ENCODE measurements at regions not wholly inside any gene's neighbourhood (a gene's known extent, or its start where the extent isn't known, plus 50 kb on each side); places are given as distances from the start of the nearest gene placed in this dataset.

DNA sequence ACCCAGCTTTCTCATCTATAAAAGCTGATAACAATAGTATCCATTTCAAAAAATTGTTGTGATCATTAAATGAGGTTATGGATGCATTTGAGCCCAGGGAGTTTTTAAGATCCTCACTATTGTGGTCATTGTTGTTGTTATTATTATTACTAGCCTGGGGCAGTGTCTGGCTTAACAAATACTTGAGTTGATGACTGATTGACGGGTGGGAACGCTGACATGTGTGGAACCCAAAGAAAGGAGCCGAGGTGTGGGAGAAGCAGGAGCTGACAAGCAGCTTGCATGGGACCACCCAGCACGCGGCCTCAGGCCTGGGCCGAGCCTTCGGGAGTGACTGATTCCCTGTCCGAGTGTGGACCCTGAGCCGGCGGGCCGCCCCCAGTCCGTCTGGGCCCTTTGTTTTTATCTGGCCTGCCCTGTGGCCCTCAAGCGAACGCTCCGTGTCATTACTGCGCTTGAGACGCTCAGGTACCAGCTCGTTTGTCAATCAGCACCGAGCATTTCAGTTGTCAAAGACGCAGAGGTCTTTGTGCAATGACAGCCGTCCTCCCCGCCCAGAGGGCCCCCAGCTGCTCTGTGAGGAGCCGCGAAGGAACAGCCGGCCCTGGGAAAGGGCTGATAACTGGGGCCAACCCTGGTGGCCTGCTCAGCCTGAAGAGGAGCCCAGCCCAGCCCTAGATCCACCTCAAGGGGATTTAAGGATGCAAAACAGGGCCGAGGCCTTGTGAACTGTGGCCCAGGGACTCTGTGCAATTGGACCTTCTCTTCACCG, 132.9 kb upstream of the FOXF1 start:
- no peak for DNase-seq

DNA sequence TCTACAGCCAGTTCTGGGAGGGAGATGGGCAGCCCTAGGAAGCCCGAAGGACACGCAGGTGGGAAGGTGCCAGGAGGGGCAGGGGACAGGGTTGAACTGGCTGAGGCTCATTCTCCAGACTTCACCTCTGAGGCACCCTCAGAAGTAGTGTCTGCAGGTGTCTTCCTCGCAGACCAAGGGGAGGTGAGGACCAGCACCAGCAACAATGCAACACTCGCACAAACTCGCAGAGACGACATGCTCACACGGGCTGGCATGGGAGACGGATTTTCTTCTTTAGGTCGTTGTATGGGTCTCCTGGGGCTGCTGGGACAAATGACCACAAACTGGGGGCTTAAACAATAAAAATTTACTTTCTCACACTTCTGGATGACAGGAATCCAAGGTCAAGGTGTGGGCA, 132.2 kb upstream of the FOXF1 start:
- DNase-seq: no peak

DNA sequence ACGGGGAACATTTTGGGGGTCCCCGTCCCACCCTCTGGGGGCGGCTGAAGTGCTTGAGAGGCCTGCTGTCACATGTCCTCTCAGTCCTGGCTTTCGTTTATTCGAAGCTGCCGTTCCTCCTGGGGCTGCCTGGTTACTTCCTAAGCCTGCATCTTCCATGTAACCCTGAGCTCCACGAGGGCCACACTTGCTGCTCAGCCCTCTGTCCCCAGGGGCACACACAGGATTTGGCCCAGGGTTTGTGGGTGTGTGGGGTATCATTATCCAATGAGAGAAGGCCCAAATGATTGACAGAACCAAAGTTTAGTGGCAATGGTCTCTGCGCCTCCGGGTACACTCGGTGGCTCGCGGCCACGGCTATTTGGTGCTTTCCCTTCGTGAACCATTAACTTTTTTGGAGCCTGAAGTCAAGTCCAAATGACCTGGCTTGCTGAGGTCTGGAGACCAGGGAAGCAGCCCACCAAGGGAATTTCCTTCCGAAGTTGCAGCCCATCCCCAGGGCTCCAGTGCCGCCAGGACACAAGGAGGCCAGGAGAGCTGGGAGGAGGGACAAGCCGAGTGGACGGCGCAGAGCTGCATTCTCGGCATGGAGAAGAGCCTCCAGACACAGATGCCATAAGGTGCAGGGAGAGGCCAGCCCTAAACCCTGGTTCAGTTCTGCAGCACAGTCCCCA, 131.4 kb upstream of the FOXF1 start:
- no peak for DNase-seq

DNA sequence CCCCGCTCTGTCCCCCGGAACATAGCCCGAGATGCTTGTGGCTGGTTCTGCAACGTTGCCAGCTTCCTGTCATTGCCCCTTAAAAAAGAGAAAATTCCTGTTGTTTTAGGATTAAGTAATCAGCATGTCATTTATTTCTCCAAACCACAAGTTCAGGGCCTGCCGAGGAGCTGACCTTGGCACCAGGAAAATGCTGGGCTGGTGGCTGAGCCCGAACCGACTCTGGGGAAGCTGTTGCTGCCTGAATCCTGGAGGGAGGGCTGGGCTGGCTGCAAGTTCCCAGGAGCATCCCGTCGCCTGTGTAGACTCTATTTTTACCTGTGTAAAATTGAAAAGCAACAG, 130.9 kb upstream of the FOXF1 start:
- DNase-seq: no peak

DNA sequence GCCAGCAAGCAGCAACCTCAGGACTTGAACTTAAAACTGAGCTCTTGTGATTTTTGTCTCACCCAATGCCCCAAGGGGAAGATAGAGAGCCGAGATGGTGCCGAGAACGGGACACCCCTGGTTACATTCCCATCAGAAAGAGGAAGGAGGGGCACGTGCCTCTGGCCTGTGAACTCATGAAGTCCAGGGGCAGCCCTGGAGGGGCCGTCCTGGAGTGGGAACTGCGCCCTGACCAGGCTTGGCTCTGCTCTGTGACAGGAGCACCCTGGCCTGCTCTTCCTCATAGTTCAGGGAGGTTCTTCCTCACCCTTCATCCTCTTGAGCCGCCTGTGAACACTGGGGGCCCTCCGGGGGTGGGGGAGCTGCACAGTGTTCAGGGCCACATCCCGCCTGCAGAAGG, 130.3 kb upstream of the FOXF1 start:
- no peak for DNase-seq

DNA sequence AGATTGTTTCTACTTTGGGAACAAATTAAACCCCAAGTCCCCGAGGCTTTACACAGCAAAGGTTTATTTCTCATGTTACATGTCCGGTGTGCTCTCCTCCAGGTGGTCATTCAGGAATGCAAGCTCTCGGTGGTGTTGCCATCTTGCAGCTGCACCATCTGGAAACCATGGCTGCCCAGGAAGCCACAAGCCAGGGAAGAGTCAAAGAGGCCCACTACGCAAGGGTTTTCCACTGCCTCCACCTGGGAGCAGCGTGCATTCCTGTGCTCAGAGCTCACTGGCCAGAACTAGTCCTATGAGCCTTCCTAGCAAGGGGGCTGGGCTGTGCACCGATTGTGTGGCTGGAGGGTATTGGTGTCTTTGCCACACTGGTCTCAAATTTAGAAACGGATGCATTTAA, 128.8 kb upstream of the FOXF1 start:
- no peak for DNase-seq

DNA sequence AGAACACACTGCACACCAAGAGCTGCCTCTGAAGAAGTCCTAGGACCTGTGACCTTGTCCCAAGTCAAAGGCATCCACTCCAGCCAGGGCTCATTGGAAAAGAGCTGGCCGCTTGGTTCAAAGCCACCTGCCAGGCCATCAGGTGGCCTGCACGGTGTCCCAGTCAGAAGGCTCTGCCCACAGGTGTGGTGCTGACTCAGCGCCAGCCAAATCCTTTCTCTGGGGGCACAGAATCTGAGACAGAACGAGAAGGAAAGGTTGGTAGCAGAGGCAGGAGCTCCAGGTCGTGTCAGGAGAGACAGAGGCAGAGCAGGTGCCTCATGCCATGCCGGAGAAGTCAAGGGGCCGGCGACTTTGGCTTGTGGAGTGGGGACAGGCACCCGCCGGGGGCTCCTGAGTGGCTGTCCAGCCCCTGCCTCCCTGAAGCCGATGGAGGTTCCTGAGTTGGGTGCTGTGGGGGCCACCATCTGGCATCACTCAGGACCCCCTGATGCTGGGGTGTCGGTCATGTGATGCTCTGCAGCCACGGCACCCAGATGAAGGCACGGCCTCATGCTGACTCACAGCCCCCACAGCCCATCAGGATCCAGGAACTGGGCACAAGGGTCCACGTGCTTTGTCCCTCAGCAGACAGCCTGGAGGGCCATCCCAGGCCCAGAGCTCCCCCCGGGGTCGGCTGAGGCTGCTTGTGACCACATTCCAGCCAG, 128.1 kb upstream of the FOXF1 start:
- DNase-seq: no peak

DNA sequence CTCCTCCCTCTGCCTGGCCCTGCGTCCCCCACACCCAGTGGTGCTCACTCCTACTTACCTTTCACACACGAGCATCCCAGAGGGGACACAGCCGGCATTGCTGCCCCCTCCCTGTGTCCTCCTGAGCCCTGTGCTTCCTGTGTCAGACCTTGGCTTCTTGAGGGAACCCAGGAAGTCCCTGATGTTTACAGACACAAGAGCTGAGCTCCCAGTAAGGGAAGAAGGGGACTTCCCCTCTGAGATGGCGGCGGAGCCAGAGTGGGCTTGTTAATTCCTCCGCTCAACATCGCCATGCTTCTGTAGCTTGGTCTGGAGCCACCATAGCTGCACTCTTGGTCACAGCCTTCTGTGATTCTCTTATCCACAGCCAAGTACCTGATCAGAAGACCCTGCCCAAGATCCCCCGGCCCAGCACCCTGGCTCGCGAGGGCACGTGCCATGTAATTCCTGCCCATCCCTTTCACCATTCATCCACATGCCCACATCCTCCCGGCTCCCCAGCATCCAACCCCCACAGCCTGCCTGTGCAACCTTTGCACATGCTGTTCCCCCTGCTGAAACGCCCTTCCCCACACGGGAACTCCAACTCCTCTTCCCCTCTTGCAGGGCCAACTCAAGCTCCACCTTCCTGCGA, 127.4 kb upstream of the FOXF1 start:
- no peak for DNase-seq

DNA sequence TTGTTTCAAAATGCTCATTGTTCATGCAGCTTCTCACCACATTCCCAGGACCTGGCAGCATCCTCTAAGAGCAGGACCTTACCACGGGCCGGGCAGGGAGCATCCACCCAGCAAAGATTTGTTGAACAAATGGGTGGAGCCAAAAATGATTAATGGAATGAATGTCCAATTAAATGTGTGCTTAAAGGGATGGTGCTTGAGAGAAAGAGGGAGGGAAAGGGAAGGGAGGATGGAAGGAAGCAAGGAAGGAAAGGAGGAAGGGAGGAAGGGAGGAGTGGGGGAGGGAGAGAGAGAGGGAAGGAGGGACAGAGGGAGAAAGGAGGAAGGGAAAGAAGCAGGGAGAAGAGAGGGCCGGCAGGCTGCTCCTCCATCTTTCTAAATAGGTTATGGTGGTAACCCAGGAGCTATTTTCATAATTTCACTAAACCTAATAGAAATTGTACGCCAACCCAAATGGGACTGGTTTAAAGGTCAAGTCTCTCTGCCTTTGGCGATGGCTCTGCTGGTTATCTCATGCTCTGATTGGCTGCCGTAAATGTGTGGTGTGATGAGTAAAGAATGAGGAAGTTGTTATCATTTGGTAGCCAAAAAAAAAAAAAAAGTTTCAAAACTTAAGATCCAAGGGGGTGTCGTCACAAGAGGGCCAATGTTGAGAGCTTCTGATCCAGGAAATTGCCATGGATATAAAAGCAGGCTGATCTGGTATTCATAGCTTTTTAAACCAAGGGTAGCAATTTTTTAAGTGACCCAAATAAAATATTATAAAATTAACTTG, 126.7 kb upstream of the FOXF1 start:
- DNase-seq: no peak

DNA sequence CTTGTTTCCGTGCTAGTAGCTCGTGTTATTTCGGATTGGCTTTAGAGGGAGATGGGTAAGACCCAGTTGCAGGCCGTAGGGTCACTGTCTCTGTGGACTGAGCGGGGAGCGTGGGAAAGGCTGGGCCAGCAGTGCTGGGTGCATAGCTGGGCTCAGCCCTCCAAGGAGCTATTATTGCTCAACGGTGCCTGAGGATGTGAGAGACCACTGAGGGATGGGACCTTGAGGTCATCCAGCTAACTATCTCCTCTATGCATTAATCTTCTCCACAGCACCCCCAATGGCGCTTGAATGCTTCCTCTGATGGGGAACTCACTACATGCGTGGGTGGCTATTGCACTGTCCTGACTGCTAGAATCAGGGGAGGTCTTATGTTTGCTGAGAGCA, 126.1 kb upstream of the FOXF1 start:
- no peak for DNase-seq

DNA sequence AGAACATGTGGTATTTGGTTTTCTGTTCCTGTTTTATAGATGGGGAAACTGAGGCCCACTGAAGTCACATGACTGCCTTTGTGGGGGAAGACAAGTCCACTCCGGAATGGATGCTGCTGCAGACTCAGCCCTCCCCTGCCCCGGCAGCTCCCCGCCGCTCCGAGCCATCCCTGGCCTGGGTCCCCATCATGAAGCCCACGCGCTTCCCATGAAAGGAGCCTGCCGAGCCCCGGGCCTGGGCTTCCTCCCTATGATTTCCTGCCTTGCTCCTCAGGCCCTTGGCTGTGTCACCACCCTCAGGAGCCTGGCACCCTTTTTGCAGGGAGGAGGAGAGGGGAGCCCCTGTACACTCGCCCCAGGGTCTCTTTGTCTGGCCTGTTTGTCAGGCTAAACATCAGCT, 125.3 kb upstream of the FOXF1 start:
- DNase-seq: no peak

DNA sequence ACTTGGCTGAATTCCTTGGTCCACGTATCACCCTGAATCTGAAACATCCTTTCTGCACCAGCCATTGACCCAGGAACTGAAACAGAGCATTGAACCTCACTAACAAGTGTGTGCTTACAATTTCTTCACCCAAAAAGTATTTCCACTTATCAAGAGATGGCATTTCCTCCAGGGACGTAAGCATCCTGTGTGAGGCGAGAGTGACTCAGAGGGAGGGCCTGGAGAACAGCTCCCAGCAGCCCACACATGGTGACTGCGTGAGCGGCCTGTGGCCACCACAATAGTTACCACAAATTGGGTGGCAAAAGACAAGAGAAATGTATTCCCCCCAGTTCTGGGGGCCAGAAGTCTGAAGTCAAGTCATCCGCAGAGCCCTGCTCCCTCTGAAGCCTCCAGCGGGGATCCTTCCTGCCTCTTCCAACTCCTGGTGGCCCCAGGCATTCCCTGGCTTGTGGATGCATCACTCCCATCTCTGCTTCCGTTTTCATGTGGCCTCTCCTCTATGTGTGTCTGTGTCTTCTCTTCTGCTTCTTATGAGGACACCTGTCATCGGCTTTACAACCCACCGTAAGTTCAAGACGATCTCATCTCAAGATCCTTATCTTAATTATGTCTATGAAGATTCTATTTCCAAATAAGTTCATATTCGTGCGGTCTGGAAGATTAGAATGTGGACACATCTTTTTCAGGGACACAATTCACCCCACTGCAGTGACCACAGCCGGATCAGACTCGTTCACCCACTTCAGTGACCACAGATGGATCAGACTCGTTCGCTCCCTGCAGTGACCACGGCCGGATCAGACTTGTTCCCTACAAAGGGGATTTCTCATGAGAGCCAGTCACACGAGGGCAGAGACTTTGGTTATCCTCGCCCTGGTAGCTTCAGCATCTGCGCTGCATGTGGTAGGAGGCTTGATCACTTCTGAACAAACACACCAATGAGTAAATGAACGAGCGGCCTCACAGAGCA, 122.6 kb upstream of the FOXF1 start:
- peak; percentile 34 for DNase-seq

DNA sequence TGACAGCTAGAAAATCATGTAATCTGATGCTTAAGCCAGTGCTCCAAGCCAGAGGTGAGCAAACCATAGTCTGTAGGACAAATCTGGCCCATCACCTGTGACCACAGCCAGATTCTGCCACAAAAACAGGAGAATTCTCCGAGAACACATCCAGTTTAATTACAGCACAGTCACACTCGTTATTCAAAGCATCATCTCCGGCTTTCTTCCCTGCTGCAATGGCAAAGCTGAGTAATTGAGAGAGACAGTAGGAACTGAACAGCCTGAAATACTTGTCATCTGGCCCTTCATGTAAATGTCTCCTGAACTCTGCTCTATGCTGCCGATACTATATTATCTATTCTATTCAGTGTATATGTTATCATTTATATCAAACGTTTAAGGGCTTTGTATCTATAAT, 121.4 kb upstream of the FOXF1 start:
- no peak for DNase-seq

DNA sequence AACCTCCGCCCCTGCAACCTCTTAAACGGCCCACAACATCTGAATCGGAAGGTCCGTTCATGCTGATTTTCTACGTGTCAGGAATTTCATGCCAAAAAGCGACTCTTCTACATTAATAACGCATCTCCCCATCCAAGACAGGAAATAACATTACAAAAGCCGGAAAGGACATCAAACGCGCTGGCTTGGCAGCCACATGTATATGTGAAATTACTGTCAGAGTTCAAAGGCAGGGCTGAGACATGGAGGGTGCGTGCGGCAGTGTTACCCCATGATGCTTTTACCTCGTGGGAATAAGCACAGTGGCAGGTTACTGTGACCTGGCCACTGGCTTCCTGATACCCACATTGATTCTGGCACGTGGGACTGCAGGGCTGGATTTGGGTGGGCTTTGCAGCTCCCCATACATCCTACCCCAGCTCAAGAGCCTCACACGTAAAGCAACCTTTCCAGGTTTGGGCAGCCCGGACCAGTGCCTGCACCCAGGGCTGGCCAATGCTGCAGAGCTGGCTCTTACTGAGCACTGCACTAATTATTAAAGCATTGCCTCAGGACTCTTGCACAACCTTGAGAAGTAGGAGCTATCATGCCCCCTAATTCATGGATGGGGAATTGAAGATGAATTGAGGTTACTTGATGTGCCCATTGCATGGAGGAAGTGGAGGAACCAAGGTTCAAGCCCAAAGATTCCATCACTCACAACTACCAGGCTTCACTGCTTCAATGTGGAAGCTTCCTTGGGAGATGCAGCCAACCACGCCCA, 120.6 kb upstream of the FOXF1 start:
- no peak for DNase-seq

DNA sequence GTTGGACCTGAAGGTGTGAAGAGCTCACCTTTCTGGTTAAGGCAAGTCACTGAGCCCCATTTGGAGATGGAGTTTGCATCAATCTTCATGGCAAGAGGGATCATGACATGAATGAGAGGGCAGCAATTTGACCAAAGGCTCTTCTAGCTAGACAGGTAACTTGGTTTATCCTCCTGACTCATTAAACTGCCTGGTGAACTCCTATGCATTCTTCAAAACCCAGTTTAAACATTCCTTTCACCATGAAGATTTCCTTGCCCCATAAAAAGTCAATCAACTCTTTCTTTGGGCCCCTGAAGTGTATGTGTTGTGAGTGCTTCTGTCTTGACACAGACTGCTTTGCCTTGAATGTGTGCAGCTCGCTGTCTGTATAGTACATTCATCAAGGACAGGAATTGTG, 120.0 kb upstream of the FOXF1 start:
- no peak for DNase-seq

DNA sequence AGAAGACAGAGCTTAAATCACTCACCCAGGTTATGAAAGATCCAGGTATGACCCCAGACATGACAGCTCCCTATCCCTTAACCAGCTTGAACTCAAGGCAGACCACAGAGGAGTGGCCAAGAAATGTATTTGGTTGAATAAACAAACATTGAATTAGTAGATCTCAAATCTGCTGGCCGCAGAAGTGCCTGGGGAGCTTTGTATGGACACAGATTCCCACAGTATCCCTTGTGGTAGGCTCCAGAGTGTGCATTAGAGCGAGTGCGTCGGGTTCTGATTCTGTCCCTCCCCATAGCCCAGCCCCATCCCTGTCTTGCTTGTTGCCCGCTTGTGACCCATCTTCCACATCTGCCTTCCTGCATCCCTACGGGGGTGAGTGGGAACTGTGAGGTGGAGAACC, 118.8 kb upstream of the FOXF1 start:
- DNase-seq: no peak

DNA sequence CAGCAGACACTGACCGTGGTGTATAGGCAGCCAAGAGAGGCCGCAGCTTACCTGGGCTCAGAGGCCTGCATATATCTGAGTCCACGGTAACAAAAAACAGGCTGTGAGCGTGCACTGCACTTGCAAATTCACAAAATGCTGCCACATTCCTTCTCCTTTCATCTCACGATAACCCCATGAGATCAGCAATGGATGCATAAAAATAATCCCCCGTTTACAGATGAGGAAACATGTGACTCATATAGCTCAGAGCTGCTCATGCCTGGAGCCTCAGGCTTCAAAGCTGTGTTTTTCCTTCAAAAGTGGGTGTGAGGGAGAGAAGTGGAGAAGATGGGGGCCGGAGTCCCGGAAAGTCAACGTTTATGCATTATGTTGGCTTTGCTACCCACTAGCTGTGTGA, 118.3 kb upstream of the FOXF1 start:
- no peak for DNase-seq

DNA sequence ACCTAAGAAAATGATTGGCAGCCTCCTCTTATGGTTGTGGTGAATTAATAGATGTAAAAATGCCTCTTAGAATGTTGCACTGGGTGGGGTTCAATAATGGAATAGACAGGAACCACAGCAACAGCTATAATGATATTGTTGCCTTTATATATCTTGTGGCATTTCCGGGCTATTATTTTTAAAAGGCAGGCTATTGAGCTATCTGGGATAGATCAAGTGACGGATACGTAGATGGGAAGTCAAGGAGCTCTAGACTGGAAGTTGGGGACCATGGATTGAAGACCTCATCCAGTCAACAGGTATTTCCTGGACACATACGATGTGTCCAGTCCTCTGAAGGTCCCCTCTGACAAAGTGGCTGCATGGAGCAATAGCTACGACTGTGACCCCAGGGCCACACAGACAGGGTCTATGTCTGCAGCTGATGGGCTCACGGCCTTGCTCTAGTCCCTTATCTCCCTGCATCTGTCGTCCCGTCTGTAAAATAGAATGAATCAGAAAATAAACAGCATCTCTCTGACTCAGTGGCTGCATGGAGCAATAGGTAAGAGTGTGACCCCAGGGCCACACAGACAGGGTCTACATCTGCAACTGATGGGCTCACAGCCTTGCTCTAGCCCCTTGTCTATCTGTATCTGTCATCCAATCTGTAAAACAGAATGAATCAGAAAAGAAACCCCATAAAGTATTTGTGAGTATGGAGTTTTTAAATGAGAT, 117.7 kb upstream of the FOXF1 start:
- DNase-seq: no peak

DNA sequence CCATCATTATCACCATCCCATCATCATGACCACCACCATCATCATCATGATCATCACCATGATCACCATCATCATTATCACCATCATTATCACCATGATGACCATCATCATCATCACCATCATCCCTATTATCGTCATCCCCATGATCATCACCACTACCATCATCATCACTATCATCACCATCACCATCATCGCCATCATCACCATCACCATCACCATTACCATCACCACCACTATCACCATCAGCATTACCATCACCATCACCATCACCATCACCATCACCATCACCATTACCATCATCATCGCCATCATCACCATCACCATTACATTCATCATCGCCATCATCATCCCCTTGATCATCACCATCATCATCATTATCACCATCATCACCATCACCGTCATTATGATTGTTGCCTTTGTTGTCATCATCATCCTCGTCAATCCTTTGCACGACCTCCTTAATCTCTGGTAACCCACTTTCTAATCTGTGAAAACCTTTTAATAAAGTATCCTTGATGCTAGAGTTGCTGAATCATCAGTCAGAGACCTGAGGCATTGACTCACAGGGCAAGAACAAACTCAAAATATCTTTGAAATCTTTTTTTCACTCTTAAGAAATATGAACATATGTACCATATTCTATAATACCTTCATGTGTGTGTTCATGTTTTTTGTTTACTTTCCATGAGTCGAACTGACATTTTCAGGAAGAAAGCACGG, 116.3 kb upstream of the FOXF1 start:
- no peak for DNase-seq

DNA sequence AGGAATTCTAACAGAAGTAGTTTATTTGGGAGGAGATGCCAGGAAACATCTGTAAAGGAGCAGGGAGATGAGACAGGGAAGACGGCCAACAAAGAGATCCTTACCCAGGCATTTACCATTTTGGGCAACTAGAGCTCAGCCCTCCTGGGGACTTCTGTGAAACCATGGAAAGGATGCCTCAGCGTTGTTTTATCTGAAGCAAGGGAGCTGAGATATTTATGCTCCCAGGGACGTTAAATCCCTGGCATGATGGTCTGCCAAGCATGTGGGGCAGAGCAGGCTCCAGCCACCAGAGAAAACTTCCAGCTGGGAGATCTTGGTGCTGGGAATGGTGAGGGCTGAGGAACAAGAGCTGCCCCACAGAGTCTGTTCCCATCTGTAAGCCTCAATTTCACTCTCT, 114.8 kb upstream of the FOXF1 start:
- DNase-seq: no peak

Measured in activated CD4-positive, alpha-beta T cell treated with anti-CD3 and anti-CD28 coated beads for 48 hours (primary cell).